ENCODE measurements at regions not wholly inside any gene's neighbourhood (a gene's known extent, or its start where the extent isn't known, plus 50 kb on each side); places are given as distances from the start of the nearest gene placed in this dataset.
"Not testable (repeated sequence)": the region's sequence is repeated elsewhere in the genome, so short reads cannot be mapped to it uniquely, and the experiment has no call there.

DNA sequence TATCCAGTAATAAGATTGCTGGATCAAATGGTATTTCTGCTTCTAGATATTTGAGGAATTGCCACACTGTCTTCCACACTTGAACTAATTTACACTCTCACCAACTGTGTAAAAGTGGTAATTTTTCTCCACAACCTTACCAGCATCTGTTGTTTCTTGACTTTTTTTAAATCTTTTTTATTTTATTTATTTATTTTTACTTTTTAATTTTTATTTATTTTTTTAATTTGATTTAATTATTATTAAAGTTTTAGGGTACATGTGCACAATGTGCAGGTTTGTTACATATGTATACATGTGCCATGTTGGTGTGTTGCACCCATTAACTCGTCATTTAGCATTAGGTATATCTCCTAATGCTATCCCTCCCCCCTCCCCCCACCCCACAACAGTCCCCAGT lies 765.9 kb upstream of the GJE1 start:
- FAIRE-seq, result not testable (repeated sequence)

DNA sequence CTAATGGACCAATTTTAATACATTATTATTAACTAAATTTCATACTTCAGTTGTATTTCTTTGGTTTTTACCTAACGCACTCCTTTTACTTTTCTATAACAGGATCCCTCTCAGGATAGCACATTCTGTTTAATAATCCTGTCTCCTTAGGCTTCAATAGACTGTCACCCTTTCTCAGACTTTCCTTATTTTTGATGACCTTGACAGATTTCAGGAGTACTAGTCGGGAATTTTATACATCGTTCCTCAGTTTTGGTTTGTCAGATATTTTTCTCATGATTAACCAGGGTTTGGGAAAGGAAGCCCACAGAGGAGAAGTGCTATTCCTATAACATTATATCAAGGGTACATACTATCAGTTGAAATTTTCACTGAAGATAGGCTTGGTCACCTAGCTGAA lies 768.0 kb upstream of the GJE1 start:
- no peak for FAIRE-seq

DNA sequence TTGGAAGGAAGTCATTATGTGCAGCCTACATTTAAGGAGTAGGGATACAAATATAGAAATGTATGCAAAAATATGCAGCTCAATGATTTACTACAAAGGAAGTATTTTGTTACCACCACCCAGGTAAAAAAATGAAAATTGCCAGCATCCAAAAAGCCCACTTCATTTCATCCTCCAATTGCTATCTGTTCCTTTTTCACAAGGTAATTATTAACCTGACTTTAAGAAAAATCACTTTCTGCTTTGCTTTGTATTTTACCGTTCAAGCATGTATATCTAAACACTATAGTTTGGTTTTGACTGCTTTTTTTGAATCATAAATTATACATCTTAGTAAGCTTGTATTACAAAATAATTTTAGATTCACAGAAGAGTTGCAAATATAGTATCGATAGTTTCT lies 768.5 kb upstream of the GJE1 start:
- FAIRE-seq, result no peak

DNA sequence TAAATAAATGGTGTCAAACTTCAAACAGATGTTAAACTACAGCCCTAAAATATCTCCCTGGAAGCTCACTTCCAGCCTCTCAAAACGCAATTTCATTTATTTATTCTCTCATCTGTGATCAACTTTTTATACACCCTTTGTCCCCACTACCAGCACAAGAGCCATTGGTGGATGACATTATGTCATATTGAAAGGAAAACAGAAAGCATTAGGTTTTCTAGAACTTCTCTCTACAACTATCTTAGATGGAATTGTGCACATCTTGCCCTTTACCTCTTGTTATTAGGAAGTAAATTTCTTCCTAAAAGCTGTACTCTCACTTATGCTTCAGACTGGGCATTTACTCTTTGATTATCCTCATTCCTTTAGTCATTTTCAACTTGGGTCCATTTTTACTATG lies 771.2 kb upstream of the GJE1 start:
- FAIRE-seq, result no peak

DNA sequence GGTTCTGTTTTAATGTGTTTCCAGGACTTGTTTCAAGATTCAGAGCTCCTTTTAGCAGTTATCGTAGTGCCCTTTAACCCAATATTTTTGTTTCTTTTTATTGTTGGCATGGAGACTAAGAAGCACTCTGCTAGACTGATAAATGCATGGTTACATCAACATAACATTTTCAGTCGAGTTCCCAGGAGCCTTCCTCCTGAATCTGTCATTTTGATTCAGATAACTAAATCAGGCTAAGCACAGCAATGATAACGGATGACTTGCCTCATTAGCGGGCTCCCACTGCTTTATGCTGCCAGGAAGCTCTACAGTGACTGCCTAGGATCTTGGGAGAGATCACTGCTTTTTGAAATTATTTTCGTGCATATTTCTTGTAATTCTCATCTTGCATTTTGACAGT lies 772.8 kb upstream of the GJE1 start:
- FAIRE-seq, result no peak

DNA sequence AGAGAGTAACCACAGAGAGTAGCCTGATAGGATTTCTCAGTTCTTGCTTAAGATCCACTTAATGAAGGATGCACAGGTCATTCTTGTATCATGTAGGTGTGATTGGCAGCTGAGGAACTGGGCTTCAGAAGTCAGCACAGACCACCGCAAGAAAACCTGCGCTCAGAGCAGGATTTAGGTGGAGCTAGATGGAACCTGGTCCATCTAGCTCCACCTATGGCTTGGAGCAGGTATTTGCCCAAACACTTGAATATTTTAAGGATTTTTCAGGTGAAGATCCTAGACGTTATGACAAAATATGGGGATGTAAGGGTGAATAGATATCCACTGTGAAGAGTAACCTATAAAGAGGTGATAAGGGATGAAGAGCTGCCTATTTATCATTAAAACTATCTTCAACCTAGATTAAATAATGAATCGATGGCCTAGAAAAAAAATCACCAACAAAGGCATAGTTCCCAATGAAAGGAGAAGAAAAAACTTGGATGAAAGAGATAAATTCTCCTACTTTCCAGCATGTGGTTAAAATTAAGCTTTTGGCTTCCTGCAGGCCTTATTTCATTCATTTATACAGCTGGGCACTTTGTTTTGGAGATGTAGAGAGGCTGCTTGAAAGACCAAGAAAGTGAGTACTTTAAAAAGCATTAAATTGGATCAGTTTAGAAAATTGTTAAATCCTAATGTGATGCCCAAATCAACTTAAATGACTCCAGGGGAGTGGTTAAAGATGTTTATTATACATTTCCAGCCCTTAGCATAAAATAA lies 778.4 kb upstream of the GJE1 start:
- FAIRE-seq, result no peak

DNA sequence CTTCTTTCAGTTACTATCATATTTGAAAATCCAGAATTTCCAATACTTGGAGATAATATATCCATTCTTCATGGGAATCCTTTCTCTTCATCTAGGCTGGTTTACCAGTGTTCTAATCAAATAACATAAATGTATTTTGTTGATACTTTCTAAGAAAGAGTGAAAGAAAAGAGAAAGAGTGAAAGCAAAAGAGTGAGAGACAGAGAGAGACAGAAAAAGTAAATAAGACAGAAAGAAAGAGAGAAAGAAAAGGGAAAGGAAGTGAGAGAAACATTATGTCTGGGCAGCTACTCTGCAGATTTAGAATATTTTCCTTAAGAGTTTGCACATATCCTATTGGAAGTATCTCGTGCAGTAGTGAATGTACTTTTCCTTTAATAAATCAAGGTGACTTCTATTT lies 781.0 kb upstream of the GJE1 start:
- no peak for FAIRE-seq

DNA sequence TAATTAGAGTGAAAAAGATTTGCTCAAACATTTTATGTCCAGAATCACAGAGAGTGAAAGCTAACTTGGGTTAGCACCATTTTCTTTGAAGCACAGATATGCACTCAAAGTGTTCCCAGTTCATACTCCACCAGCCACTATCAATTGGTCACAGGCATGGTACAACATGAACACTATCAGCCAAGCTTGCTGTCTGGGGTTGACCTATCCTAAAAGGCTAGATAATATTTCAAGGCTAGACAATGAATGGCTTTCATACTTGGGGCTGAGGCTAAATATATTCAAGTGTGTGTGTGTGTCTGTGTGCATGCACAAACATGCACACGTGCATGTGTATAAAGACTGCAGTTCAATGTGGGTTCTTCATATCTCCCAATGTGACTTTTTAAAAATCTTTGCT lies 783.0 kb upstream of the GJE1 start:
- FAIRE-seq, result no peak

DNA sequence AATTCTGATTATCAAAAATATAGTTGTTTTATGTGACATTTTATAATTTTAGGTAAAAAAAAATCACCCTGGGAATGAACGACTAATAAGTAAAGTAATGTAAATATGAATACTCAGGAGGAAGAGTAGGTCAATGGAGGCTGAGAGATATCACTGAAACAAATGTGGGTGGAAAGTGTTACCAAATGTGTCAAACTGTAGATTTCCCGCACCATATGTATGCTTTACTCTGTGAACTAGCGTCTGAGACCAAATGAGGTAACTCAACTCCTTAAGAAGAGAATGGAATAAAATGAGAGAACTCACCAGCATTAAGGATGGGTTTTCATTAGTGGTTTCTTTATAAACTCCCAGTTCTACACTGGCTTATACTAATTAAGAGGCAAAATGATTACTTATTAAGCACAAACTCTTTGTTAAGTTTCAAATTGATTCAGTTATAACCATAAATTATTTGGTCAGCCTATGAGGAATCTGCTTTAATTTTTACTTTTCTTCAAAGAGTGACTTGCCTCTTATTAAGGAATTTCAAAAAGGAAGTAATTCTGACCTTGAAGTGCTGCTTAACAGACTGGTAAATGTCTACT lies 784.7 kb upstream of the GJE1 start:
- FAIRE-seq, result no peak

DNA sequence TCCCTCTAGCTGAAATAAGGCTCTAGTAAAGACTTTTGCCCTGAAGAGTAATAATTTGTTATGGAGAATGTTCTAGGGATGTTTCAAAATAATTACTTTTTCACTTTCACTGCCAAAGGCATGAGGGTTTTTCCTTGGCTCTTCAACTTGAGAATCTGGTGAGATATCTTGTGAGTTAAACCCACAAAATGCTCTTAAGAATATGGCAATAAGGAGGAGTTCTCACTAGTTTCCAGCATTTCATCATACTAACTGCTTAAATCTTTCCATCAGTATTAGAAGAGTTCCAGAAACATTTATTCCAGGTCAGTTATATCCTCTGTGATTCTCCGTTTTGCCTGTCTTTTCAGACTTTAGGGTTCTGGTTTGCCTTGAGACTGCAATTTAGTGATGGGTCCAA lies 785.6 kb upstream of the GJE1 start:
- no peak for FAIRE-seq

DNA sequence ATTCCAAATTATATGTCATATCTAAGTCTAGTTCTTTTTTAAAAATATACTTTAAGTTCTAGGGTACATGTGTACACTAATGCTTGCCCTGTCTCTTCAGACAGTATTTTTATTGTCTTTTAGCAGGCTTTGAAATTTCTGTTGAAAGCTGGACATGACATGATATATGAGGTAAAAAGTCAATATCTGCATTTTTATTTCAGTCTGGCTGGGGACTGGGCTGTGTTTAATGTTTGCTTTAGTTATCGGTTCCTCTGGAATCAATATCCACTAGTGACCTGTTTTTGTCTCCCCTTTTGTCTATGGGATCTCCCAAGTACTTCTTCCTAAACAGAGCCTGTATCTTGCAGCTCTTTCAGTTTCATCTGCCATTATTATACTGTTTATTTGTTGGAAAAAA lies 786.2 kb upstream of the GJE1 start:
- FAIRE-seq, result no peak

DNA sequence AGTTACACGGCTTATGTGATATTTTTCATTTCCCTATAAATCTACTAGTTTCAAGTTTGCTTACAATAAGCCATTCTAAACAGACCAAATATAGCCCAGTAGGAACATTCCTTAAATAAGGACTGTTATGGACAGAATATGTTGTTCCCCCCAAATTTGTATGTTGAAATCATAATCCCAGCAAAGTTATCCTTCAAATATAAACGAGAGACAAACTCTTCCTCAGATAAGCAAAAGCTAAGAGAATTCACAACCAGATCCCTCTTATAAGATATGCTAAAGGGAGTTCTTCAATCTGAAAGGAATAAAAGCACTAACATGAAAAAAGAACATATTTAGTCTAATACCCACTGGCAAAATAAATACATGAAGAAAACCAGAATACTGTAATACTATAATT lies 795.5 kb upstream of the GJE1 start:
- no peak for FAIRE-seq

DNA sequence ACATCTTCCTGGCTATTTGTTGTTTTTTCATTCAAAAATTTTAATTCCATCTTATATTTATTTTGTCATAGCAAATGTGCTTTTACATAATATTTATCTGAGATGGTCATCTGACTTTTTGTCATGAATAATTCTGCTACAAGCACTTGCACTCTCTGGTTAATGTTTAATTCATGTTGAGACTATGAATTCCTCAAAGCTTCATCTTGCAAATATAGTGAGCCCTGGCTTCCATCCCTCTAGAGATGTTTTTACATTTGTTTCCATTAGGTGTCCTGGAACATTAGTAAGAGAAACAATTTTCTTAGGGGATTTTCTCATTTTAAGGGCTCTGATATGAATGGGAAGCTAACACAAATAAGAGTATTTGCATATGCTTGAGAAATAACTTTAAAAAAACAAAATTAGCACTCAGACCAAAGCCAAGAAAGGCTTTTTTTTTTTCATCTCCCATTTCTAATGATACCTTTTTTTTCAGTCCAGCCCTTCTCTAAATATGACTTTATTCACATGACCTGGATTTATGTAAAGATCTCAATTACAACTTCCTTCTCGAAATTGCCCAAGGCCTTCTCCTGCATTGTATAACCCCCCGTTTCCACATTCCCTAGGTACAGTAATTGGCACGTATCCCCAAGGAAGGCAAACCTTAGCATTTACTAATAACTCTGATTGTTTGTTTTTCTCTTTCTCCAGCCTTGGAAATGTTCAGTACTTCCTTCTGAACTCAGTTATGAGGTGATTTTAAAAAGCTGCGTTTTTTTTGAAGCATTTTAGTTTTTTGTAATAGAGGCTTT lies 797.0 kb upstream of the GJE1 start:
- FAIRE-seq, result no peak

DNA sequence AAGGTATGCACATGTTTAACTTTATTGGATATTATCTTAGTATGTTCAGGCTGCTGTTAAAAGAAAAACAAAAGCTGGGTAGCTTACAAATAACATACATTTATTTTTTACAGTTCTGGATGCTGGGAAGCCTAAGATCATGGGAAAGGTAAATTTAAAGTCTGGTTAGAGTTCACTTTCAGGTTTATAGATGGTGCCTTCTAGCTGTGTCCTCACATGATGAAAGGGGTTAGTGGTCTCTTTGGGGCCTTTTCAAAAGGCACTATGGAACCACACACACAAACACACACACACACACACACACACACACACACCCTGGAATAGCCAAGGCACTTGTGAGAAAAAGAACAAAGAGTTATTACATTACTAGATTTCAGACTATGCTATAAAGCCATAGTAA lies 805.8 kb upstream of the GJE1 start:
- FAIRE-seq, result no peak

DNA sequence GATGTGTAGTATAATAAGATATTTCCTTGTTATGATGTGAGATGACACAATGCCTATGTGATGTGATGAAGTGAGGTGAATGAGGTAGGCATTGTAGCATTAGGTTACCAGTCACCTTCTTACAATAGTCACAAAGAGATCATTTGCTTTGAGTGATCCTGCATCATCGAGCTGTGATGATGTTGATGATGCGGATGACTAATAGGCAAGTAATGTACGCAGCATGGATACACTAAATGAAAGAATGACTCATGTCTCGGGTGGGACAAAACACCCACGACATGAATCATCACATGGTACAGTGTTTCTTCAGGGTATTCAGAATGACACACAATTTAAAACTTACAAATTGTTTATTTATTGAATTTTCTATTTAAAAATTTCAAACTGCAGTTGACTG lies 806.3 kb upstream of the GJE1 start:
- FAIRE-seq, result no peak

DNA sequence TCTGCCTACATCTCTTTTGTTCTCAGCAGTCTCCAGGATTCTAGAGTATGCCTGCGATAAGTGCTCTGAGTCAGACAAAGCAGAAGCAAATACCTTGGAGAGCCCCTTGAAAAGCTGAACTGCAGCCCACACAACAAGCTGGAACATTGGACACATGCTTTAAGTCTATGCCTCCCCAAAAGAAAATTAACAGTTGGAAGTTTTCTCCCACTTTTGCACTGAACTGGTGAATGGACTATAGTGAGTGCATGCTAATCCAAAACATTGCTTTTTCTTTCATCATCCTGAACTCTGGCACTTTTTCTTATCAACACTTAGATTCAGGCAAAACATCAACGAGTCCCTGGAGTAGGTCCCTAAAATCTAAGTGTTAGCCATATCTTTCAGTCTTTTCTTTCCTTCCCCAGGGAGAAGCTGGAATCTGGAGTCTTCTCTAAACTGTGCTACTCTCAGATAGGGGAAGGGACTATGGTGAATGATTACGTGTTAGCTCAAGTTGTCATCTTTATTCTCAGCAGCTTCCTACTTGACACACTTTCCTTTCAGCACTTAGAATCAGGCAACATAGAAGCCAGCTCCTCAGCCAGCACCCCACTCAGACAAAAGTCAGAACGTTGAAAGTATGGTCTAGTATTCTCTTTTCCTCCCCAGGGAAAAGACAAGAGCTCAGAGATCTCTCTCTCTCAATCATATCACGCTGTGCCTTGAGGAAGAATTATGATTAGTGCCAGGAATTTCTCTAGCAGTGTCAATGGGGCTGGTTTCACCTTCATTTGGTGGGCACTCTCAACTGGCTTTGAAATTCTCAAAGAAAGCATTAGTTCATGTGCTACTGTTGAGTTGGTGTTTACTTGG lies 811.0 kb upstream of the GJE1 start:
- FAIRE-seq, result no peak

DNA sequence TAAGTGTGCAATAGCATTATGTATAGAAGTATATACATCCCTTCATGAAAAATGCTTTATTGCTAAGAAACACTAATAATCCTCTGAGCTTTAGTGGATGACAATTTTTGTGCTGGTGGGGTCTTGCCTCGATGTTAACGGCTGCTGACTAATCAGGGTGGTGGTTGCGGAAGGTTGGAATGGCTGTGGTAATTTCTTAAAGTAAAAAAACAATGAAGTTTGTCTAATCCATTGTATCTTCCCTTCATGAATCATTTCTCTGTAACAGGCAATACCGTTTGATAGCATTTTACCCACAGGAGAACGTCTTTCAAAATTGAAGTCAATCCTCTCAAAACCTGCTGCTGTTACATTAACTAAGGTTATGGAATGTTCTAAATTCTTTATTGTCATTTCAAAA lies 816.5 kb upstream of the GJE1 start:
- FAIRE-seq, result no peak

DNA sequence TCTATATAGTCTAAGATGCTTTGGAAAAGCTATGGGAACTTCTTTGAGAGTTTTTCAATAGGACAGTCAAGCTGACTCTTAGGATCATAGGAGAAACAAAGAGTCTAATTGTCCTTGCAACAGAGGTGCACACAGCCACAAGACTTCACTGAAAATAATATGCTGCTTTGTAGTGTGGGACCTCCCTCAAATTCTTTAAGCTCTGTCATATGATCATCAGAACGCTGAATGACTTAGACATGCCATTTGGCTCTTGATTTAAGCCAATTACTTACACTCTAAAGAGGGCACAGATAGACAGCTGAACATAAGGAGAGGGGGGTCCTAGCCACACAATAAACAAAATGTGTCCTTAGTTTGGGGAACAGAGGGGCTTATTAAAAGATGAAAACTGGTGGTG lies 818.7 kb upstream of the GJE1 start:
- no peak for FAIRE-seq

DNA sequence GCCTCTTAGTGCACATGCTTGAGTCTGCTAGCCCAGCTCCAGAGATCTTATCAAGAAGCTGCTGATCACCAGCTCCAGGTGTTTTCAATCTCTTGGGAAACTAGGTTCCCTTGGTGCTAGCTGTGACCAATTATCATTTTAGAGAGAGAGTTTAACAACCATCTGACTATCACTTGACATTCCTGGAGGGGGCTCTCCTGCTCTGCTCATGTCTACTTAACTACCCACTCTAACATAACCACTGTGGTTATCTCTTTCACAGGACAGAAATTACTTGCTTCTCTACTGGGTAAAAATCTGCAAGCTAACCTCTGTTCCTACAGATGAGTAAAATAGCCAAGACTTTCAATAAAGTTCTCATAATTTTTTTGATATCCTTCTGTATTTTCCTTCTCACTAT lies 823.4 kb upstream of the GJE1 start:
- FAIRE-seq, result no peak

DNA sequence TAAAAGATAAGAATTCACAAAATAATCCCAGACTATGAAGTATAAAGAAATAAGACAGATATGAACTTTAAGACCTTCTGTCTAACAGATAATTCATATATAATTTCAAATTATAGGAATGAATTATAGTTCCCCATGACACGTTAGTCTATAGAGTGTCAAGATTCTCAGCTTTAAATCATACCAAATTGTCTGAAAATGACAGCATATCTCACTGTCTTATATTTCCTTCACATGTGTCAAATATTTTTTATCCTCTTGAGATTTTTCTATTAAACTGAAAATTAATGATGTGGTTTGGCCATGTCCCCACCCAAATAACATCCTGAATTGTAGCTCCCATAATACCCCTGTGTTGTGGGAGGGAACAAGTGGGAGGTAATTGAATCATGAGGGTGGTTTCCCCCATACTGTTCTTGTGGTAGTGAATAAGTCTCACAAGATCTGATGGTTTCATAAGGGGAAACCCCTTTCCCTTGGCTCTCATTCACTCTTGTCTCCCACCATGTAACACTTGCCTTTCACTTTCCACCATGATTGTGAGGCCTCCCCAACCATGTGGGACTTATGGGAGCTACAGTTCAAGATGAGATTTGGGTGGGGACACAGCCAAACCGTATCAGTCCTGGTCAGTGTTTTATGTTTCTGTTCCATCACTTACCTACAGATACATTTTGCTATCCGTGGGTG lies 825.3 kb upstream of the GJE1 start:
- no peak for FAIRE-seq

DNA sequence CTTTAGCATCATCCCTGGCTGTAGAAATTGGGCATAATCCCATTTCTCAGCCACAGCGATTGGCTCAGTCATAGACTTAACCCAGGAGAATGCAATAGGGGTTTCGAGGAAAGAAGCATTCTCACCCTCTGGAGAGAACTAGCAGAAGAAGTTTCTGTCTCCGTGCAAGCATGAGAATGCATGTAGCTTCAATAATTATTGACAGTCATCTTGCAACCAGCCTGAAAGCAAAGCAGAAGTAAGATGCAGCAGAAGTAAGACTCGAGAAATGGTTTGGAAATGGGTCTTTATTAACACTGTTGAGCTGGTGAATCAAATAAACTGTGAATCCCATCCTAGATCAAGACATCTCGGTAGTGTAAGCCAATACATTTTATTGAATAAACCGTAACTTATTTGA lies 828.8 kb upstream of the GJE1 start:
- FAIRE-seq, result no peak

DNA sequence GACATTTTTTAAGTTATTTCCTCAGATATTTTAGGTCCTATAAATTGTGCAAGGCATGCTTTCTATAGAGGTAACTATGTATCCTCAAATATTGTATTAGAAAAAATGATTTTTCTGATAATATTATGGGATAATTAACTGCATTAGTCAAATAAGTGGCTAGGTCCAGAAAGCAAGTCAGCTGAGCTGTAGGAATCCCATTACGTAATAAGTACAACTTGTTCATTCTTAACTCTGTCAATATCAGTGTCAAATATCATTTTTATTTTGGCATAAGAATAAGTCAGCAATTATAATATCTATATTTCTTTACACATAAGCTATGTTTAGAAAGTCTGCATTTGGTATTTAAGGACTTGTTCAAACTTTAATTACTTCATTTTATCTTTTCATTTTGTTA lies 830.9 kb upstream of the GJE1 start:
- no peak for FAIRE-seq
